Gastrocnemius medialis (tissue), 4 donors: ENCODE measurements at regions not wholly inside any gene's neighbourhood (a gene's known extent, or its start where the extent isn't known, plus 50 kb on each side); places are given as distances from the start of the nearest gene placed in this dataset.

ENCODE experiments used
- ATAC-seq, 2 donors: fragments of 150-250 bp; one replicate each; pipeline ENCODE4 v1.9.1; 2016
- DNase-seq, 2 donors: peaks; one replicate each; pipeline ENCODE4 v3.0.0-alpha.2; 2019
- H3K27ac ChIP-seq, 4 donors: fragments of 200-600 bp; sonication (generic); 1 replicate in 1 of 4; 2 replicates in 3 of 4; pipeline ENCODE4 v1.5.1; 2016 to 2018; ENCODE audit warnings: mild to moderate bottlenecking in 2 of 4, moderate library complexity in 1 of 4
- H3K27me3 ChIP-seq, 3 donors: fragments of 200-600 bp; sonication (generic) in 2 of 3; 1 replicate in 1 of 3; 2 replicates in 2 of 3; pipeline versions ENCODE4 v1.5.1 to v1.6.0; 2016 to 2019; ENCODE audit warnings: mild to moderate bottlenecking in 1 of 3, moderate library complexity in 1 of 3
- H3K36me3 ChIP-seq, 2 donors: fragments of 200-600 bp; sonication (generic) in 1 of 2; one replicate each; pipeline ENCODE4 v1.5.1; 2017 to 2018
- H3K4me1 ChIP-seq, 2 donors: fragments of 200-600 bp; sonication (generic) in 1 of 2; one replicate each; pipeline ENCODE4 v1.5.1; 2016 to 2017; ENCODE audit warnings: mild to moderate bottlenecking in 2 of 2
- H3K4me3 ChIP-seq, 4 donors: fragments of 200-600 bp; sonication (generic) in 3 of 4; 1 replicate in 1 of 4; 2 replicates in 3 of 4; pipeline ENCODE4 v1.5.1; 2016 to 2019; ENCODE audit warnings: mild to moderate bottlenecking in 2 of 4
- H3K9me3 ChIP-seq, 3 donors: fragments of 200-600 bp; sonication (generic) in 2 of 3; 1 replicate in 1 of 3; 2 replicates in 2 of 3; pipeline ENCODE4 v1.5.1; 2016 to 2019
- CTCF ChIP-seq, 5 experiments: fragments of 450-650 bp in 3 of 5; fragments of 200-600 bp in 2 of 5; sonication (generic) in 2 of 5; IDR thresholded peaks in 4 of 5; conservative IDR thresholded peaks in 1 of 5; 1 replicate in 4 of 5; 2 replicates in 1 of 5; pipeline ENCODE4 v1.5.1; 2016 to 2019; ENCODE audit warnings: antibody characterized with exemption in 5 of 5, mild to moderate bottlenecking in 3 of 5, moderate library complexity in 3 of 5
- POLR2A ChIP-seq, 2 donors: fragments of 450-650 bp; IDR thresholded peaks; one replicate each; pipeline ENCODE4 v1.6.1; 2017; ENCODE audit warnings: antibody characterized with exemption in 2 of 2, mild to moderate bottlenecking in 2 of 2, moderate library complexity in 2 of 2
- in situ Hi-C, 4 donors: fragments of 200-750 bp; cut with MboI; loops; one replicate each; pipeline versions ENCODE4 v1.15.0 to v1.8.0; 2017; ENCODE audit warnings: low sequenced_read_pairs in 4 of 4
- intact Hi-C: fragments of 100-400 bp; cut with DNase I; formaldehyde crosslinking; loops from one replicate; pipeline ENCODE4 v1.15.1; 2023; ENCODE audit warnings: low total_unique reads

DNA sequence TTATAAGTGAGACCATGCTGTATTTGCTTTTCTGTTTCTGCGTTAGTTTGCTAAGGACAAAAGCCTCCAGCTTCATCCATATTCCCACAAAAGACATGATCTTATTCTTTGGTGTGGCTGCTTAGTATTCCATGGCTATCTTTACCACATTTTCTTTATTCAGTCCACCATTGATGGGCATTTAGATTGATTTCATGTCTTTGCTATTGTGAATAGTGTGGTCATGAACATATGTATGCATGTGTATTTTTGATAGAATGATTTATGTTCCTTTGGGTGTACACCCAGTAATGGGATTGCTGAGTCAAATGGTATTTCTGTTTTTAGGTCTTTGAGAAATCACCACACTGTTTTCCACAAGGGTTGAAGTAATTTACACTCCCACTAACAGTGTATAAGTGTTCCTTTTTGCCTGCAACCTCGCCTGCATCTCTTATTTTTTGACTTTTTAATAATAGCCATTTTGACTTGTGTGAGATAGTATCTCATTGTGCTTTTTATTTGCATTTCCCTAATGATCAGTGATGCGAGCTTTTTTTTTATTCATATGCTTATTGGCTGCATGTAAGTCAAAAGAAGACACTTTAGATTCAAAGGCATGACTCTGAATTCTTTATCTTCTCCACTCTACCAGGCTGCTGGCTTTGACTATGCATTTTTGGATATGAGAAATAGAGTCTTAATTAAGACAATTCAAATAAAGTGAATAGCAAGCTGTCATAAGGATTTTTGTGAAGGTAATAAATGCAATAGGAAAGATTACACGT is 183.3 kb upstream of the SYNPR start:
- Histone ChIP-seq H3K4me3 (no peak overlapping the region), H3K27ac (no peak overlapping the region), H3K9me3 (no peaks in the 10 kb centered on the region), H3K36me3 (no peaks in the 10 kb centered on the region), H3K27me3 (no peaks in the 10 kb centered on the region), H3K4me1 (no peaks in the 10 kb centered on the region)
- ATAC-seq (no peak), DNase-seq (no peak)
- TF ChIP-seq POLR2A (IDR thresholded peaks at IDR 0.05) (no peak), CTCF (IDR thresholded peaks at IDR 0.05 in 4 of 5, conservative IDR thresholded peaks at IDR 0.05 in 1 of 5) (no peak)
- in situ Hi-C loops, result no loop called here
- intact Hi-C loops, result no loop called here

- DNase-seq (no peak), ATAC-seq (no peak)
- H3K9me3 ChIP-seq, result no peaks in the 10 kb centered on the region
- in situ Hi-C loops (no loop called here), intact Hi-C loops (no loop called here)
- TF ChIP-seq CTCF (IDR thresholded peaks at IDR 0.05 in 4 of 5, conservative IDR thresholded peaks at IDR 0.05 in 1 of 5) (no peak), POLR2A (IDR thresholded peaks at IDR 0.05) (no peak)
- H3K4me3 ChIP-seq, result no peak overlapping the region
- H3K27me3 ChIP-seq, result no peaks in the 10 kb centered on the region
- no peaks in the 10 kb centered on the region for H3K36me3 ChIP-seq
- no peaks in the 10 kb centered on the region for H3K4me1 ChIP-seq
- no peak overlapping the region for H3K27ac ChIP-seq
These were observed 181.7 kb upstream of the SYNPR start for GRCh38 chr3:63096248-63097058.

GRCh38 chr3:63097396-63097795 is 180.7 kb upstream of the SYNPR start:
- no peak overlapping the region for H3K27ac ChIP-seq
- TF ChIP-seq CTCF (IDR thresholded peaks at IDR 0.05 in 4 of 5, conservative IDR thresholded peaks at IDR 0.05 in 1 of 5), result no peak
- TF ChIP-seq POLR2A (IDR thresholded peaks at IDR 0.05), result no peak

DNA sequence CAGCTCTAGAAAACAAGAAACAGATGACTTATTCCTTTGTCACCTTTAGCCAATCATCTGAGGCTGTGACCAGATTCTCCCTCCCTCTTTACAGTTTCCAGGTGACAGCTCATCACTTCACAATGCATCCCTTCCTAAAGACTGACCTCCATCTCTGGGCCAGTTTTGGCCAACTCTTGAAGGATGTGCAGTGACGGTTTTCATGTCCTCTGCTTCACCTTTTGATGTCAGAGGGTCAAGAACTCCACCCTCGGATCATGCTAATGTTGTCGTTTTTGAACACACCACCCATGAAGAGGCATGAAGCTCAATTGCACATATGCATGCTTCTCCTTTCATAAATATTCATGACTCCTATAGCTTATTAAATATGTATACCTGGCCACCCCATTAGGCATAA is 161.2 kb upstream of the SYNPR start:
- TF ChIP-seq POLR2A (IDR thresholded peaks at IDR 0.05), result no peak
- TF ChIP-seq CTCF (IDR thresholded peaks at IDR 0.05 in 4 of 5, conservative IDR thresholded peaks at IDR 0.05 in 1 of 5), result no peak
- no peaks in the 10 kb centered on the region for H3K27me3 ChIP-seq
- no peak for DNase-seq
- H3K9me3 ChIP-seq, result no peaks in the 10 kb centered on the region
- no peak overlapping the region for H3K27ac ChIP-seq
- no peaks in the 10 kb centered on the region for H3K4me1 ChIP-seq
- H3K4me3 ChIP-seq, result no peak overlapping the region
- no peaks in the 10 kb centered on the region for H3K36me3 ChIP-seq
- in situ Hi-C loops, result no loop called here
- intact Hi-C loops, result no loop called here
- ATAC-seq, result no peak

More at GRCh38 chr3:63097396-63097795, 180.7 kb upstream of the SYNPR start:
- no peaks in the 10 kb centered on the region for H3K27me3 ChIP-seq
- H3K36me3 ChIP-seq, result no peaks in the 10 kb centered on the region
- no peaks in the 10 kb centered on the region for H3K9me3 ChIP-seq
- DNase-seq (no peak), ATAC-seq (no peak)
- H3K4me3 ChIP-seq, result no peak overlapping the region
- intact Hi-C loops (no loop called here), in situ Hi-C loops (no loop called here)
- H3K4me1 ChIP-seq, result no peaks in the 10 kb centered on the region
